Neural crest cell (in vitro differentiated cells): ENCODE measurements at regions not wholly inside any gene's neighbourhood (a gene's known extent, or its start where the extent isn't known, plus 50 kb on each side); places are given as distances from the start of the nearest gene placed in this dataset.

Source experiments
- DNase-seq: peaks from one replicate; pipeline ENCODE4 v3.0.0; 2021; ENCODE audit warnings: low read depth, mixed read lengths, low spot score
- H3K27ac Mint-ChIP-seq: one replicate; pipeline ENCODE4 v1.8.0; 2021; ENCODE audit warnings: mild to moderate bottlenecking, mixed read lengths; ENCODE audit not compliant: unreplicated experiment
- H3K27me3 Mint-ChIP-seq: 2 replicates; pipeline ENCODE4 v1.8.0; 2021; ENCODE audit warnings: low read depth, mild to moderate bottlenecking, mixed read lengths
- H3K36me3 Mint-ChIP-seq: 2 replicates; pipeline ENCODE4 v1.8.0; 2021; ENCODE audit warnings: low read depth, mild to moderate bottlenecking, mixed read lengths
- H3K4me1 Mint-ChIP-seq: 2 replicates; pipeline ENCODE4 v1.8.0; 2021; ENCODE audit warnings: mixed read lengths
- H3K4me3 Mint-ChIP-seq: one replicate; pipeline ENCODE4 v1.8.0; 2021; ENCODE audit warnings: mild to moderate bottlenecking, mixed read lengths
- H3K9me3 Mint-ChIP-seq: 2 replicates; pipeline ENCODE4 v1.8.0; 2021; ENCODE audit warnings: mixed read lengths
- CTCF ChIP-seq: fragments of 200-600 bp; sonication (generic); conservative IDR thresholded peaks from 2 replicates; pipeline ENCODE4 v1.5.0; 2021; ENCODE audit warnings: antibody characterized with exemption, mild to moderate bottlenecking

- TF ChIP-seq CTCF = no peak
- DNase-seq = no peak
- Mint-ChIP-seq H3K36me3 (no peaks in the 10 kb centered on the region), H3K27ac (no peak overlapping the region), H3K4me3 (no peak overlapping the region), H3K4me1 (peaks cover 12% of the 10 kb centered on the region), H3K9me3 (no peaks in the 10 kb centered on the region), H3K27me3 (no peaks in the 10 kb centered on the region)
These were observed 88.9 kb upstream of the NEBL start for GRCh38 chr10:20986049-20986448.

- Mint-ChIP-seq H3K4me1 (peaks cover 3% of the 10 kb centered on the region), H3K9me3 (no peaks in the 10 kb centered on the region), H3K27me3 (no peaks in the 10 kb centered on the region), H3K36me3 (no peaks in the 10 kb centered on the region), H3K4me3 (no peak overlapping the region), H3K27ac (peak overlapping the region; percentile 30)
- TF ChIP-seq CTCF = no peak
- no peak for DNase-seq
These were observed 87.6 kb upstream of the NEBL start for GRCh38 chr10:20984662-20985061.

- H3K4me3 Mint-ChIP-seq = no peak overlapping the region
- H3K9me3 Mint-ChIP-seq = peaks cover 1% of the 10 kb centered on the region
- peaks cover 18% of the 10 kb centered on the region for H3K4me1 Mint-ChIP-seq
- no peaks in the 10 kb centered on the region for H3K27me3 Mint-ChIP-seq
- no peaks in the 10 kb centered on the region for H3K36me3 Mint-ChIP-seq
- H3K27ac Mint-ChIP-seq = no peak overlapping the region
- DNase-seq = no peak
- no peak for TF ChIP-seq CTCF
These were observed 84.4 kb upstream of the NEBL start for GRCh38 chr10:20981419-20981953.

- Mint-ChIP-seq H3K4me1 (peaks cover 14% of the 10 kb centered on the region), H3K27me3 (no peaks in the 10 kb centered on the region)
These were observed 81.5 kb upstream of the NEBL start for GRCh38 chr10:20978617-20979016.

GRCh38 chr10:20977300-20977699 is 80.2 kb upstream of the NEBL start:
- H3K27ac Mint-ChIP-seq = no peak overlapping the region
- H3K27me3 Mint-ChIP-seq = no peaks in the 10 kb centered on the region
- peaks cover 14% of the 10 kb centered on the region for H3K4me1 Mint-ChIP-seq
- TF ChIP-seq CTCF = no peak
- H3K9me3 Mint-ChIP-seq = peaks cover 2% of the 10 kb centered on the region
- no peak for DNase-seq
- no peaks in the 10 kb centered on the region for H3K36me3 Mint-ChIP-seq
- no peak overlapping the region for H3K4me3 Mint-ChIP-seq

More at GRCh38 chr10:20978617-20979016, 81.5 kb upstream of the NEBL start:
- H3K4me3 Mint-ChIP-seq = no peak overlapping the region
- no peaks in the 10 kb centered on the region for H3K36me3 Mint-ChIP-seq
- no peak for TF ChIP-seq CTCF
- H3K9me3 Mint-ChIP-seq = peaks cover 2% of the 10 kb centered on the region
- no peak overlapping the region for H3K27ac Mint-ChIP-seq
- no peak for DNase-seq
